Activated CD8-positive, alpha-beta T cell treated with anti-CD3 and anti-CD28 coated beads for 36 hours (primary cell): ENCODE measurements at regions not wholly inside any gene's neighbourhood (a gene's known extent, or its start where the extent isn't known, plus 50 kb on each side); places are given as distances from the start of the nearest gene placed in this dataset.
"Not testable (repeated sequence)": the region's sequence is repeated elsewhere in the genome, so short reads cannot be mapped to it uniquely, and the experiment has no call there.

ENCODE experiments used
- ATAC-seq: fragments of 200-7000 bp; cut with Tn5 transposase; one replicate; pipeline ENCODE4 v1.10.0; 2021; ENCODE audit warnings: mild to moderate bottlenecking, moderate library complexity
- CTCF ChIA-PET: fragments of 350-600 bp; sonication (Branson Sonifier 250); formaldehyde crosslinking; loops from one replicate; lab custom pipeline; 2021; ENCODE audit warnings: antibody characterized with exemption; lab: Charles Lee
- POLR2A ChIA-PET: fragments of 350-600 bp; sonication (Branson Sonifier 250); formaldehyde crosslinking; loops from one replicate; lab custom pipeline; 2021; ENCODE audit warnings: antibody characterized with exemption; lab: Charles Lee
- DNase-seq: peaks from one replicate; pipeline ENCODE4 v3.0.0-alpha.2; 2020
- H3K27ac Mint-ChIP-seq: one replicate; pipeline ENCODE4 v1.8.0; 2021; ENCODE audit warnings: mild to moderate bottlenecking, mixed read lengths
- H3K27me3 Mint-ChIP-seq: one replicate; pipeline ENCODE4 v1.8.0; 2021; ENCODE audit warnings: mixed read lengths
- H3K36me3 Mint-ChIP-seq: one replicate; pipeline ENCODE4 v1.8.0; 2021; ENCODE audit warnings: low read depth, mixed read lengths
- H3K4me1 Mint-ChIP-seq: one replicate; pipeline ENCODE4 v1.8.0; 2021; ENCODE audit warnings: low read depth, mixed read lengths
- H3K4me3 Mint-ChIP-seq: one replicate; pipeline ENCODE4 v1.8.0; 2021; ENCODE audit warnings: mild to moderate bottlenecking, moderate library complexity, mixed read lengths
- H3K9me3 Mint-ChIP-seq: one replicate; pipeline ENCODE4 v1.8.0; 2021; ENCODE audit warnings: mixed read lengths
- CTCF ChIP-seq: fragments of 200-600 bp; IDR thresholded peaks from one replicate; pipeline ENCODE4 v1.8.0; 2022; ENCODE audit warnings: antibody characterized with exemption, mild to moderate bottlenecking
- intact Hi-C: fragments of 100-400 bp; cut with micrococcal nuclease; formaldehyde crosslinking; loops from one replicate; pipeline ENCODE4 v1.10.0; 2022

GRCh38 chr3:75380276-75380771, 283.8 kb upstream of the FRG2C start:
- intact Hi-C loops = no loop called here
- POLR2A ChIA-PET = no interaction called here
- CTCF ChIA-PET = no interaction called here
- no peaks in the 10 kb centered on the region for H3K4me1 Mint-ChIP-seq
- no peaks in the 10 kb centered on the region for H3K36me3 Mint-ChIP-seq
- H3K27ac Mint-ChIP-seq = no peak overlapping the region
- DNase-seq = no peak
- H3K27me3 Mint-ChIP-seq = no peaks in the 10 kb centered on the region
- TF ChIP-seq CTCF = no peak
- ATAC-seq = no peak
- no peak overlapping the region for H3K4me3 Mint-ChIP-seq
- H3K9me3 Mint-ChIP-seq = peaks cover 8% of the 10 kb centered on the region

- DNase-seq, CTCF ChIA-PET, ATAC-seq, H3K27me3 Mint-ChIP-seq, H3K4me1 Mint-ChIP-seq, H3K27ac Mint-ChIP-seq, POLR2A ChIA-PET, H3K36me3 Mint-ChIP-seq, H3K9me3 Mint-ChIP-seq, intact Hi-C loops, H3K4me3 Mint-ChIP-seq: not testable (repeated sequence)
These were observed 280.1 kb upstream of the FRG2C start for GRCh38 chr3:75384016-75384415.

- POLR2A ChIA-PET, H3K4me1 Mint-ChIP-seq, intact Hi-C loops, CTCF ChIA-PET, H3K27me3 Mint-ChIP-seq, H3K27ac Mint-ChIP-seq, DNase-seq, H3K9me3 Mint-ChIP-seq, H3K36me3 Mint-ChIP-seq, ATAC-seq, H3K4me3 Mint-ChIP-seq: not testable (repeated sequence)
These were observed 275.5 kb upstream of the FRG2C start for GRCh38 chr3:75388486-75389124.

- CTCF ChIA-PET, H3K9me3 Mint-ChIP-seq, H3K36me3 Mint-ChIP-seq, H3K27me3 Mint-ChIP-seq, DNase-seq, H3K4me3 Mint-ChIP-seq, intact Hi-C loops, H3K27ac Mint-ChIP-seq, ATAC-seq, H3K4me1 Mint-ChIP-seq, POLR2A ChIA-PET: not testable (repeated sequence)
These were observed 270.8 kb upstream of the FRG2C start for GRCh38 chr3:75393288-75393694.

- intact Hi-C loops, CTCF ChIA-PET: not testable (repeated sequence)
These were observed 270.0 kb upstream of the FRG2C start for GRCh38 chr3:75394102-75394501.

GRCh38 chr3:75394562-75395360, 269.4 kb upstream of the FRG2C start:
- H3K36me3 Mint-ChIP-seq, H3K4me3 Mint-ChIP-seq, POLR2A ChIA-PET, H3K9me3 Mint-ChIP-seq, CTCF ChIA-PET, H3K27ac Mint-ChIP-seq, ATAC-seq, H3K27me3 Mint-ChIP-seq, DNase-seq, intact Hi-C loops, H3K4me1 Mint-ChIP-seq: not testable (repeated sequence)

More at GRCh38 chr3:75394102-75394501, 270.0 kb upstream of the FRG2C start:
- H3K27ac Mint-ChIP-seq, H3K9me3 Mint-ChIP-seq, H3K27me3 Mint-ChIP-seq, H3K36me3 Mint-ChIP-seq, DNase-seq, H3K4me1 Mint-ChIP-seq, H3K4me3 Mint-ChIP-seq, POLR2A ChIA-PET, ATAC-seq: not testable (repeated sequence)

- DNase-seq (no peak), ATAC-seq (no peak)
- Mint-ChIP-seq H3K27ac (no peak overlapping the region), H3K9me3 (no peaks in the 10 kb centered on the region), H3K36me3 (no peaks in the 10 kb centered on the region), H3K4me3 (no peak overlapping the region), H3K27me3 (peaks cover 2% of the 10 kb centered on the region), H3K4me1 (no peaks in the 10 kb centered on the region)
- TF ChIP-seq CTCF = no peak
- intact Hi-C loops = no loop called here
- ChIA-PET POLR2A (no interaction called here), CTCF (no interaction called here)
These were observed 268.4 kb upstream of the FRG2C start for GRCh38 chr3:75395580-75396315.
